Neural progenitor cell (in vitro differentiated cells): ENCODE measurements at regions not wholly inside any gene's neighbourhood (a gene's known extent, or its start where the extent isn't known, plus 50 kb on each side); places are given as distances from the start of the nearest gene placed in this dataset.

ENCODE experiments used
- DNase-seq: peaks from one replicate; pipeline ENCODE4 v3.0.0-alpha.2; 2016; ENCODE audit warnings: low spot score
- H2AFZ ChIP-seq: fragments of 200-600 bp; sonication (generic); replicated peaks from 2 replicates; pipeline ENCODE4 v1.6.1; 2016; ENCODE audit warnings: antibody characterized with exemption
- H3F3A ChIP-seq: fragments of 200-600 bp; sonication (generic); 2 replicates; pipeline ENCODE4 v1.6.1; 2016; ENCODE audit warnings: antibody characterized with exemption, low read depth
- H3K27ac ChIP-seq: fragments of 200-600 bp; sonication (generic); 2 replicates; pipeline ENCODE4 v1.5.1; 2016; ENCODE audit warnings: mild to moderate bottlenecking
- H3K27me3 ChIP-seq: fragments of 200-600 bp; sonication (generic); 2 replicates; pipeline ENCODE4 v1.6.1; 2016; ENCODE audit warnings: mild to moderate bottlenecking, moderate library complexity
- H3K36me3 ChIP-seq: fragments of 200-600 bp; sonication (generic); 2 replicates; pipeline ENCODE4 v1.5.1; 2016
- H3K4me1 ChIP-seq: fragments of 200-600 bp; sonication (generic); 2 replicates; pipeline ENCODE4 v1.6.1; 2016; ENCODE audit warnings: mixed run types
- H3K4me2 ChIP-seq: fragments of 200-600 bp; sonication (generic); 2 replicates; pipeline ENCODE4 v1.6.1; 2016
- H3K4me3 ChIP-seq: fragments of 200-600 bp; sonication (generic); 2 replicates; pipeline ENCODE4 v1.5.1; 2016
- H3K79me2 ChIP-seq: fragments of 200-600 bp; sonication (generic); 2 replicates; pipeline ENCODE4 v1.6.1; 2016; ENCODE audit warnings: low read depth
- H3K9ac ChIP-seq: fragments of 200-600 bp; sonication (generic); 2 replicates; pipeline ENCODE4 v1.6.1; 2016
- H3K9me3 ChIP-seq: fragments of 200-600 bp; sonication (generic); 2 replicates; pipeline ENCODE4 v1.5.1; 2016; ENCODE audit warnings: low read depth
- H4K20me1 ChIP-seq: fragments of 200-600 bp; sonication (generic); 2 replicates; pipeline ENCODE4 v1.6.1; 2016; ENCODE audit warnings: low read depth
- H3K27ac Mint-ChIP-seq: 3 replicates; pipeline ENCODE4 v1.8.0; 2021; ENCODE audit warnings: mixed read lengths
- H3K27me3 Mint-ChIP-seq: 2 replicates; pipeline ENCODE4 v1.8.0; 2022; ENCODE audit warnings: low read depth, mild to moderate bottlenecking, inconsistent platforms, moderate library complexity, mixed read lengths; ENCODE audit not compliant: insufficient read depth
- H3K36me3 Mint-ChIP-seq: 3 replicates; pipeline ENCODE4 v1.8.0; 2021; ENCODE audit warnings: mixed read lengths
- H3K4me1 Mint-ChIP-seq: 3 replicates; pipeline ENCODE4 v1.8.0; 2021; ENCODE audit warnings: mixed read lengths
- H3K4me3 Mint-ChIP-seq: 3 replicates; pipeline ENCODE4 v1.8.0; 2021; ENCODE audit warnings: mild to moderate bottlenecking, moderate library complexity, mixed read lengths
- H3K9me3 Mint-ChIP-seq: 3 replicates; pipeline ENCODE4 v1.8.0; 2020; ENCODE audit warnings: mixed read lengths
- CTCF ChIP-seq: fragments of 200-600 bp; sonication (generic); IDR thresholded peaks from 2 replicates; pipeline ENCODE4 v1.5.1; 2017; ENCODE audit warnings: antibody characterized with exemption, mild to moderate bottlenecking
- EZH2 ChIP-seq: fragments of 200-600 bp; sonication (generic); IDR thresholded peaks from 2 replicates; pipeline ENCODE4 v1.6.1; 2017; ENCODE audit warnings: antibody characterized with exemption, mild to moderate bottlenecking, moderate library complexity
- EZH2phosphoT487 ChIP-seq: fragments of 200-600 bp; sonication (generic); IDR thresholded peaks from 2 replicates; pipeline ENCODE4 v1.6.1; 2017; ENCODE audit warnings: antibody characterized with exemption

DNA sequence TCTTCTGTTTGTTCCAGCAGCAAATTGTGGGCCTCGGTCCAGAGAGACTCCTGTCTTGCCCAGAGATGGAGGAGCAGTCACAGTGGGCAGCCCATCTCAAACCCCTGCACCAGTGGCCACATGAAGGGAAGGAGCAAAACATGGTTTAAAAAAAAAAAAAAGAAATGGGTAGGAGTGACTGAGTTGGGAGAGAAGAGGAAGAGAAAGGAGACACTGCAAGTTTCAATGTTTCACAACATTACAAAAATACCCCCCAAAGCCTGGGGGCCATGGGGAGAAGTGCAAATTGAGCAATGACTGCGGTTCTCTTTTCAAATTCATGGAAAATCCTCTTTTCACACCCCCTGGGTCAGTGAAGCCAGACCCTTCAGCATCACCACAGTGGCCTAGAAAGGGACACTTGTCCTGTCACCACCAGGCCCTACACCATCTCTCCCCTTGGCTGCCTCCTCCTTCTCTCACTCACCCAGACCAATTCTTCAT lies 117.1 kb downstream of the ZFP36L2 start:
- H3K27ac Mint-ChIP-seq = peak overlapping the region; percentile 90
- Histone ChIP-seq H4K20me1 (no peaks in the 10 kb centered on the region), H3K4me1 (peaks cover 53% of the 10 kb centered on the region), H3K9me3 (no peaks in the 10 kb centered on the region), H3K4me2 (no peak overlapping the region), H3K36me3 (no peaks in the 10 kb centered on the region), H3K9ac (no peak overlapping the region), H3K27me3 (no peaks in the 10 kb centered on the region), H3F3A (peaks cover 38% of the 10 kb centered on the region), H2AFZ (no peak overlapping the region), H3K27ac (no peak overlapping the region), H3K79me2 (no peaks in the 10 kb centered on the region), H3K4me3 (no peak overlapping the region)
- peaks cover under 1% of the 10 kb centered on the region for H3K36me3 Mint-ChIP-seq
- TF ChIP-seq EZH2phosphoT487 = no peak
- no peak for TF ChIP-seq CTCF
- no peak for TF ChIP-seq EZH2
- H3K4me1 Mint-ChIP-seq = peaks cover 51% of the 10 kb centered on the region
- H3K9me3 Mint-ChIP-seq = peaks cover 6% of the 10 kb centered on the region
- H3K4me3 Mint-ChIP-seq = no peak overlapping the region
- no peak for DNase-seq
- H3K27me3 Mint-ChIP-seq = peaks cover 20% of the 10 kb centered on the region

DNA sequence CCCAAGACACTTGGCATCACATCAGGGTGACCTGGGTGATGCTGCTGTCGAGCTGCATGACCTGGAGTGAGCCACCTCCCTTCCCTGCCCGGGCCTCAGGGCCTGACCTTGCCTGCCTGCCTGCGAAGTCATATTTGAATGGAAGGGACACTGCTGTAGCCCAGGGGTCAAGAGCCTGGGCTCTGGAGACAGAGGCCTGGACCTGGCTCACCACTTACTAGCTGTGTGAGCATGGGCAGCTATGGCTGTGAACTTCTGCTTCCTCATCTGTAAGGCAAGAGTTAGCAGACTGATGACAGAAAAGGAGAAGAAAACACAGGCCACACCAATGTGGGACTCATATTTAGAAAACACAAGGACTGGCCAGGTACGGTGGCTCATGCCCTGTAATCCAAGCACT lies 118.7 kb downstream of the ZFP36L2 start:
- H3K36me3 ChIP-seq = no peaks in the 10 kb centered on the region
- H3K4me3 ChIP-seq = no peak overlapping the region
- Mint-ChIP-seq H3K4me3 (peak overlapping the region; percentile 71), H3K9me3 (peaks cover 11% of the 10 kb centered on the region), H3K36me3 (peaks cover 3% of the 10 kb centered on the region), H3K4me1 (peaks cover 56% of the 10 kb centered on the region), H3K27ac (peak overlapping the region; percentile 94), H3K27me3 (peaks cover 18% of the 10 kb centered on the region)
- H4K20me1 ChIP-seq = no peaks in the 10 kb centered on the region
- H3K27ac ChIP-seq = peak overlapping the region; percentile 49
- peaks cover 44% of the 10 kb centered on the region for H3F3A ChIP-seq
- H3K9me3 ChIP-seq = no peaks in the 10 kb centered on the region
- H3K4me2 ChIP-seq = peak overlapping the region; percentile 0
- no peak overlapping the region for H2AFZ ChIP-seq
- H3K4me1 ChIP-seq = peaks cover 53% of the 10 kb centered on the region
- DNase-seq = no peak
- no peak overlapping the region for H3K9ac ChIP-seq
- no peaks in the 10 kb centered on the region for H3K79me2 ChIP-seq
- no peak for TF ChIP-seq EZH2
- TF ChIP-seq EZH2phosphoT487 = no peak
- no peak for TF ChIP-seq CTCF
- H3K27me3 ChIP-seq = no peaks in the 10 kb centered on the region

DNA sequence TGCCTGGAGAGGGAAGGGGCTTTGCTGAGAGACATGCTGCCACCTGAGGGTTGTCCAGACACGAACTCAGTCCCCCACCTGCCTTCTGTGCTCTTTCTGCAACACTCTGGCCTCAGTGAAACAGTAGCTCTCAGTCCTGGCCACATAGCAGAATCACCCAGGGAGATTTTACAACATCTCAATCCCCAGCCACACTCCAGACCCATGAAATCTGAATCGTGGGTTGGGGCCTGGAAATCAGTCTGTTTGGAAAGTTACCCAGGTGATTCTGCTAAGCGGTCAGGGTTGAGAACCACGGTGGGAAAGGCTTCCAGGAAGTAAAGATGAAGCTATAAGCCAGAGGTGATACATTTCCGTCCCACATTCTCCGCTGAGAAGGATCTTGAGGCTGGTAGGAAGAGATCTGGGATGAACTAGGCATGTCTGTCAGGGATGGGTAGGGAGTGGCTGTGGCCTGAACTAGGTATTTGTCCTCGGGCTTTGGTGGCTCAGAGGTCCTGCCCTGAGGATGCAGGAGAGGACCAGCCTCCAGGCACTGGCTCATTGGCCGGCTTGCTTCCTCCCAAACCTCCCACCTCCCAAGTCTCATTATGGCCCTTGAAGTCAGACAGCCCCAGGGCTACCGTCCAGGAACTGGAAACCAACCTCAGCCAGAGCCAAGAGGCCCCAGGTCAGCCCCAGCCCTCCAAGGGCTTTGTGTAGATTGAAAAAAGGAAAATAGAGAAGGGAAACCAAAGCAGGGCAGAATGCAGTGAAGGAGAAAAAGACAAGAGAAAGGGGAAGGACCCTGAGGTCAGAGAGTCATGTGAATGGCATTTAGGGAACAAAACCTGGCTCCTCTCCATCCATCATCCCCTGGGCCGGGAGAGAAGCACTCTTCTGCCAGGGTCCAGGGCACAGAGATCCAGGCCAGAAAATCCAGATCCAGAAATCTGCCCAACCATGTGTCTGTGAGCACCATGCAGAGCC lies 119.6 kb downstream of the ZFP36L2 start:
- H3K4me2 ChIP-seq = peak overlapping the region; percentile 0
- H2AFZ ChIP-seq = peak overlapping the region; percentile 1
- H3K4me3 ChIP-seq = no peak overlapping the region
- Mint-ChIP-seq H3K27me3 (peaks cover 22% of the 10 kb centered on the region), H3K4me3 (peak overlapping the region; percentile 54), H3K4me1 (peaks cover 64% of the 10 kb centered on the region), H3K27ac (peak overlapping the region; percentile 94), H3K36me3 (peaks cover 3% of the 10 kb centered on the region), H3K9me3 (peaks cover 11% of the 10 kb centered on the region)
- no peaks in the 10 kb centered on the region for H4K20me1 ChIP-seq
- H3K79me2 ChIP-seq = no peaks in the 10 kb centered on the region
- no peaks in the 10 kb centered on the region for H3K9me3 ChIP-seq
- H3F3A ChIP-seq = peaks cover 53% of the 10 kb centered on the region
- peak; percentile 78 for DNase-seq
- TF ChIP-seq CTCF = no peak
- no peak for TF ChIP-seq EZH2phosphoT487
- no peak for TF ChIP-seq EZH2
- peak overlapping the region; percentile 86 for H3K27ac ChIP-seq
- H3K4me1 ChIP-seq = peaks cover 62% of the 10 kb centered on the region
- no peaks in the 10 kb centered on the region for H3K36me3 ChIP-seq
- no peak overlapping the region for H3K9ac ChIP-seq
- no peaks in the 10 kb centered on the region for H3K27me3 ChIP-seq
